ENCODE measurements at regions not wholly inside any gene's neighbourhood (a gene's known extent, or its start where the extent isn't known, plus 50 kb on each side); places are given as distances from the start of the nearest gene placed in this dataset.

DNA sequence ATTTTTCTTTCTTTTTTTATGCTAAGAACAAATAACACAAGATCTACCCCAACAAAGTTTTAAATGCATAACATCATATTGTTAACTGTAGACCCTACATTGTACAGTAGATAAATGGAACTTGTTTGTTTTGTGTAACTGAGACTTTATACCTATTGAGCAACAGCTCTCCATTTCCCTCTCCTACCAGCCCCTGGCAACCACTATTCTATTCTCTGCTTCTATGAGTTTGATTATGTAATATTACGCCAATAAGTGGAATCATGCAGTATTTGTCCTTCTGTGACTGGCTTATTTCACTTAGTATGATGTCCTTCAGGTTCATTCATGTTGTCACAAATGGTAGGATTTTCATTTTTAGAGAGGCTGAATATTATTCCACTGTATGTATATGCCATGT is 308.2 kb upstream of the PRR16 start:
- no peaks in the 10 kb centered on the region for H4K20me1 ChIP-seq (ENCODE audit: control insufficient read depth, extremely low read depth, insufficient read depth, low read length)
- no peak overlapping the region for H3K27ac ChIP-seq (ENCODE audit: insufficient read depth, low read length)
- TF ChIP-seq, protein P1, sequence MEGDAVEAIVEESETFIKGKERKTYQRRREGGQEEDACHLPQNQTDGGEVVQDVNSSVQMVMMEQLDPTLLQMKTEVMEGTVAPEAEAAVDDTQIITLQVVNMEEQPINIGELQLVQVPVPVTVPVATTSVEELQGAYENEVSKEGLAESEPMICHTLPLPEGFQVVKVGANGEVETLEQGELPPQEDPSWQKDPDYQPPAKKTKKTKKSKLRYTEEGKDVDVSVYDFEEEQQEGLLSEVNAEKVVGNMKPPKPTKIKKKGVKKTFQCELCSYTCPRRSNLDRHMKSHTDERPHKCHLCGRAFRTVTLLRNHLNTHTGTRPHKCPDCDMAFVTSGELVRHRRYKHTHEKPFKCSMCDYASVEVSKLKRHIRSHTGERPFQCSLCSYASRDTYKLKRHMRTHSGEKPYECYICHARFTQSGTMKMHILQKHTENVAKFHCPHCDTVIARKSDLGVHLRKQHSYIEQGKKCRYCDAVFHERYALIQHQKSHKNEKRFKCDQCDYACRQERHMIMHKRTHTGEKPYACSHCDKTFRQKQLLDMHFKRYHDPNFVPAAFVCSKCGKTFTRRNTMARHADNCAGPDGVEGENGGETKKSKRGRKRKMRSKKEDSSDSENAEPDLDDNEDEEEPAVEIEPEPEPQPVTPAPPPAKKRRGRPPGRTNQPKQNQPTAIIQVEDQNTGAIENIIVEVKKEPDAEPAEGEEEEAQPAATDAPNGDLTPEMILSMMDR (conservative IDR thresholded peaks at IDR 0.05 in 1 of 2, IDR thresholded peaks at IDR 0.05 in 1 of 2; ENCODE audit: low read depth in 1 of 2, low read length in 2 of 2): no peak
- no peak for TF ChIP-seq EZH2 (IDR thresholded peaks at IDR 0.05; ENCODE audit: low read length, missing control alignments)
- H3K27me3 ChIP-seq (ENCODE audit: control insufficient read depth, insufficient read depth, low read length): no peaks in the 10 kb centered on the region
- H3K4me2 ChIP-seq (ENCODE audit: extremely low read depth, insufficient read depth, low read length): no peak overlapping the region
- H3K36me3 ChIP-seq (ENCODE audit: control insufficient read depth, insufficient read depth, low read length): no peaks in the 10 kb centered on the region
- H3K4me1 ChIP-seq (ENCODE audit: control insufficient read depth, extremely low read depth, insufficient read depth, low read length): peaks cover 2% of the 10 kb centered on the region
- H2AFZ ChIP-seq (ENCODE audit: low read length): no peak overlapping the region
- DNase-seq (ENCODE audit: low read depth in 2 of 2): no peak
- H3K79me2 ChIP-seq (ENCODE audit: control insufficient read depth, insufficient read depth, low read length): no peaks in the 10 kb centered on the region
- H3K9me3 ChIP-seq (ENCODE audit: control insufficient read depth, insufficient read depth, low read depth, low read length): no peaks in the 10 kb centered on the region
- no peak overlapping the region for H3K4me3 ChIP-seq (replicated peaks in 1 of 4; ENCODE audit: control extremely low read depth in 1 of 4, insufficient read depth in 1 of 4, low read depth in 3 of 4, low read length in 4 of 4)
- H3K9ac ChIP-seq (ENCODE audit: insufficient read depth, low read length): no peak overlapping the region

DNA sequence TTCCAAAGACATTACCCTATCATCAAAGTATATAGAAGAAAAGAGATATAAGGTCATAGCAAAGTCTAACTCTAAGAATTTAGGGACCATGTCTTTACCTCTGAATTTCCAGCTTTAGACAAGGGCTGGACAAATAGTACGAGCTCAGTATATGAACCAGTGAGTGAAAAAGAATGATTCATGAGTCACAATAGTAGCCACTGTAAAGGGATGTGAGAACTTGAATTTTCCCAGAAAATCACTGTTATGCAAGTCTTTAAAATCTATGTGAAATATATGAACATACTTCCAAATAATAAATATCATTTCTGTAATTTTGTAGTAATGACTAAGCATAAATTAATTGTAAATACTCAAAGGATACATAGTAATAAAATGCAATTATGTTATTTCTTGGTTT is 305.9 kb upstream of the PRR16 start:
- H3K27ac ChIP-seq (ENCODE audit: insufficient read depth, low read length): no peak overlapping the region
- H3K4me1 ChIP-seq (ENCODE audit: control insufficient read depth, extremely low read depth, insufficient read depth, low read length): peaks cover 2% of the 10 kb centered on the region
- no peaks in the 10 kb centered on the region for H3K27me3 ChIP-seq (ENCODE audit: control insufficient read depth, insufficient read depth, low read length)
- H3K36me3 ChIP-seq (ENCODE audit: control insufficient read depth, insufficient read depth, low read length): no peaks in the 10 kb centered on the region
- H3K9me3 ChIP-seq (ENCODE audit: control insufficient read depth, insufficient read depth, low read depth, low read length): no peaks in the 10 kb centered on the region
- H3K4me2 ChIP-seq (ENCODE audit: extremely low read depth, insufficient read depth, low read length): no peak overlapping the region
- no peak overlapping the region for H2AFZ ChIP-seq (ENCODE audit: low read length)
- no peak overlapping the region for H3K4me3 ChIP-seq (replicated peaks in 1 of 4; ENCODE audit: control extremely low read depth in 1 of 4, insufficient read depth in 1 of 4, low read depth in 3 of 4, low read length in 4 of 4)
- peak in 1 of 2 donors; percentile 44 for DNase-seq (ENCODE audit: low read depth in 2 of 2)
- TF ChIP-seq EZH2 (IDR thresholded peaks at IDR 0.05; ENCODE audit: low read length, missing control alignments): no peak
- TF ChIP-seq, protein P1 (conservative IDR thresholded peaks at IDR 0.05 in 1 of 2, IDR thresholded peaks at IDR 0.05 in 1 of 2; ENCODE audit: low read depth in 1 of 2, low read length in 2 of 2): no peak
- no peak overlapping the region for H3K9ac ChIP-seq (ENCODE audit: insufficient read depth, low read length)
- H3K79me2 ChIP-seq (ENCODE audit: control insufficient read depth, insufficient read depth, low read length): no peaks in the 10 kb centered on the region
- no peaks in the 10 kb centered on the region for H4K20me1 ChIP-seq (ENCODE audit: control insufficient read depth, extremely low read depth, insufficient read depth, low read length)

DNA sequence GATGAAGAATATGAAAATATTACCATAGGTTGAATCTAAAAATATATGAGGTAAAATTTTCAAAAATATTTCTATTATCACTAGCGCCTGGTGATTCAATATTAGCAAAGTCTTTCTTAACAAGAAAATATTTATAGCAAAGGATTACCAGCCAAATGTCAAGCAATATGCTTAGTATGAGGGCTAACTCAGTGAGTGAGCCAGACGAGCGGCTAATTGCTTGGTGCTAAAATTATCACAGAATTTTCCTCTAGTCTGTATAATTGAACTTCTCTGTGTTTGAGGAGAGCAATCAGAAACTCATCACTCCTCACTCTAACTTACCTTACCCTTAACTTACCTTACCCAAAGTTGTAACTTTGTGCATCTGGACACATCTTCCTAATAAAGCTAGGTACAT is 304.9 kb upstream of the PRR16 start:
- H3K9ac ChIP-seq (ENCODE audit: insufficient read depth, low read length): no peak overlapping the region
- no peaks in the 10 kb centered on the region for H3K9me3 ChIP-seq (ENCODE audit: control insufficient read depth, insufficient read depth, low read depth, low read length)
- H2AFZ ChIP-seq (ENCODE audit: low read length): no peak overlapping the region
- no peak for TF ChIP-seq EZH2 (IDR thresholded peaks at IDR 0.05; ENCODE audit: low read length, missing control alignments)
- TF ChIP-seq, protein P1 (conservative IDR thresholded peaks at IDR 0.05 in 1 of 2, IDR thresholded peaks at IDR 0.05 in 1 of 2; ENCODE audit: low read depth in 1 of 2, low read length in 2 of 2): no peak
- DNase-seq (ENCODE audit: low read depth in 2 of 2): no peak
- H3K36me3 ChIP-seq (ENCODE audit: control insufficient read depth, insufficient read depth, low read length): no peaks in the 10 kb centered on the region
- H3K4me3 ChIP-seq (replicated peaks in 1 of 4; ENCODE audit: control extremely low read depth in 1 of 4, insufficient read depth in 1 of 4, low read depth in 3 of 4, low read length in 4 of 4): no peak overlapping the region
- H4K20me1 ChIP-seq (ENCODE audit: control insufficient read depth, extremely low read depth, insufficient read depth, low read length): no peaks in the 10 kb centered on the region
- H3K4me1 ChIP-seq (ENCODE audit: control insufficient read depth, extremely low read depth, insufficient read depth, low read length): peaks cover 2% of the 10 kb centered on the region
- no peak overlapping the region for H3K4me2 ChIP-seq (ENCODE audit: extremely low read depth, insufficient read depth, low read length)
- no peak overlapping the region for H3K27ac ChIP-seq (ENCODE audit: insufficient read depth, low read length)
- H3K27me3 ChIP-seq (ENCODE audit: control insufficient read depth, insufficient read depth, low read length): no peaks in the 10 kb centered on the region
- H3K79me2 ChIP-seq (ENCODE audit: control insufficient read depth, insufficient read depth, low read length): no peaks in the 10 kb centered on the region
